SK-N-SH treated with all-trans-retinoic acid at 6 μM for 48 hours (cell line): ENCODE measurements at regions not wholly inside any gene's neighbourhood (a gene's known extent, or its start where the extent isn't known, plus 50 kb on each side); places are given as distances from the start of the nearest gene placed in this dataset.

Experiments used
- ATAC-seq: fragments of 200-7000 bp; cut with Tn5 transposase; 3 replicates; pipeline ENCODE4 v1.9.1; 2020; ENCODE audit warnings: mild to moderate bottlenecking, moderate library complexity
- ARNTL ChIP-seq: fragments of 450-650 bp; formaldehyde crosslinking; IDR thresholded peaks from 2 replicates; pipeline ENCODE4 v1.5.0; 2020; ENCODE audit warnings: low read depth, mild to moderate bottlenecking, moderate library complexity, borderline replicate concordance
- BACH2 ChIP-seq: fragments of 250-450 bp; sonication (Bioruptor Pico); IDR thresholded peaks from 2 replicates; pipeline ENCODE4 v1.9.0; 2021; ENCODE audit warnings: mild to moderate bottlenecking, borderline replicate concordance
- CSDC2 ChIP-seq: fragments of 250-450 bp; sonication (Bioruptor Pico); IDR thresholded peaks from 2 replicates; pipeline ENCODE4 v1.5.0; 2020; ENCODE audit warnings: mild to moderate bottlenecking, moderate library complexity
- ESRRG ChIP-seq: fragments of 250-450 bp; sonication (Bioruptor Pico); IDR thresholded peaks from 2 replicates; pipeline ENCODE4 v1.6.1; 2021; ENCODE audit warnings: mild to moderate bottlenecking
- GLIS3 ChIP-seq: fragments of 250-450 bp; sonication (Bioruptor Pico); IDR thresholded peaks from 2 replicates; pipeline ENCODE4 v1.5.0; 2020; ENCODE audit warnings: mild to moderate bottlenecking, moderate library complexity
- ISL1 ChIP-seq: fragments of 250-450 bp; sonication (Bioruptor Pico); IDR thresholded peaks from 2 replicates; pipeline ENCODE4 v2.1.2; 2022; ENCODE audit warnings: mild to moderate bottlenecking, moderate library complexity
- OSR1 ChIP-seq: fragments of 250-450 bp; sonication (Bioruptor Pico); IDR thresholded peaks from 2 replicates; pipeline ENCODE4 v1.8.0; 2022; ENCODE audit warnings: moderate library complexity, mild to moderate bottlenecking, inconsistent platforms
- PPARA ChIP-seq: fragments of 250-450 bp; sonication (Bioruptor Pico); IDR thresholded peaks from 2 replicates; pipeline ENCODE4 v1.5.0; 2020; ENCODE audit warnings: mild to moderate bottlenecking, borderline replicate concordance
- RARB ChIP-seq: fragments of 250-450 bp; sonication (Bioruptor Pico); IDR thresholded peaks from 2 replicates; pipeline ENCODE4 v1.8.0; 2021; ENCODE audit warnings: mild to moderate bottlenecking, moderate library complexity
- SNAI2 ChIP-seq: fragments of 250-450 bp; sonication (Bioruptor Pico); IDR thresholded peaks from 2 replicates; pipeline ENCODE4 v1.5.0; 2020; ENCODE audit warnings: mild to moderate bottlenecking, moderate library complexity
- TCF4 ChIP-seq: fragments of 250-450 bp; sonication (Bioruptor Pico); IDR thresholded peaks from 2 replicates; pipeline ENCODE4 v1.8.0; 2021; ENCODE audit warnings: mild to moderate bottlenecking, moderate library complexity, borderline replicate concordance
- TOX ChIP-seq: fragments of 250-450 bp; sonication (Bioruptor Pico); IDR thresholded peaks from 2 replicates; pipeline ENCODE4 v1.8.0; 2021; ENCODE audit warnings: mild to moderate bottlenecking, moderate library complexity, borderline replicate concordance
- ZC3H10 ChIP-seq: fragments of 250-450 bp; sonication (Bioruptor Pico); IDR thresholded peaks from 2 replicates; pipeline ENCODE4 v1.5.1; 2021; ENCODE audit warnings: mild to moderate bottlenecking, moderate library complexity
- ZFP3 ChIP-seq: fragments of 250-450 bp; sonication (Bioruptor Pico); IDR thresholded peaks from 2 replicates; pipeline ENCODE4 v1.5.0; 2020; ENCODE audit warnings: mild to moderate bottlenecking, moderate library complexity
- ZFP30 ChIP-seq: fragments of 450-650 bp; formaldehyde crosslinking; IDR thresholded peaks from 2 replicates; pipeline ENCODE4 v1.5.0; 2022; ENCODE audit warnings: mild to moderate bottlenecking, moderate library complexity
- ZNF565 ChIP-seq: fragments of 450-650 bp; formaldehyde crosslinking; conservative IDR thresholded peaks from 2 replicates; pipeline ENCODE4 v1.5.0; 2020; ENCODE audit warnings: low read depth, mild to moderate bottlenecking, moderate library complexity
- ZNF70 ChIP-seq: fragments of 450-650 bp; formaldehyde crosslinking; IDR thresholded peaks from 2 replicates; pipeline ENCODE4 v1.5.0; 2020; ENCODE audit warnings: mild to moderate bottlenecking, moderate library complexity
- ZNF8 ChIP-seq: fragments of 450-650 bp; formaldehyde crosslinking; IDR thresholded peaks from 2 replicates; pipeline ENCODE4 v1.5.0; 2020; ENCODE audit warnings: mild to moderate bottlenecking, moderate library complexity
- TF ChIP-seq, protein P1 (sequence below): fragments of 250-450 bp; sonication (Bioruptor Pico); IDR thresholded peaks from 2 replicates; pipeline ENCODE4 v1.5.0; 2020; ENCODE audit warnings: mild to moderate bottlenecking, moderate library complexity
- TF ChIP-seq, protein P2 (sequence below): fragments of 250-450 bp; sonication (Bioruptor Pico); IDR thresholded peaks from 2 replicates; pipeline ENCODE4 v1.8.0; 2020; ENCODE audit warnings: mild to moderate bottlenecking, moderate library complexity, borderline replicate concordance
- TF ChIP-seq, protein P3 (sequence below): fragments of 250-450 bp; sonication (Bioruptor Pico); IDR thresholded peaks from 2 replicates; pipeline ENCODE4 v1.8.0; 2021; ENCODE audit warnings: low read depth, mild to moderate bottlenecking, moderate library complexity, borderline replicate concordance
- TF ChIP-seq, protein P4 (sequence below): fragments of 250-450 bp; sonication (Bioruptor Pico); IDR thresholded peaks from 2 replicates; pipeline ENCODE4 v1.5.1; 2020; ENCODE audit warnings: low read depth, mild to moderate bottlenecking, moderate library complexity

DNA sequence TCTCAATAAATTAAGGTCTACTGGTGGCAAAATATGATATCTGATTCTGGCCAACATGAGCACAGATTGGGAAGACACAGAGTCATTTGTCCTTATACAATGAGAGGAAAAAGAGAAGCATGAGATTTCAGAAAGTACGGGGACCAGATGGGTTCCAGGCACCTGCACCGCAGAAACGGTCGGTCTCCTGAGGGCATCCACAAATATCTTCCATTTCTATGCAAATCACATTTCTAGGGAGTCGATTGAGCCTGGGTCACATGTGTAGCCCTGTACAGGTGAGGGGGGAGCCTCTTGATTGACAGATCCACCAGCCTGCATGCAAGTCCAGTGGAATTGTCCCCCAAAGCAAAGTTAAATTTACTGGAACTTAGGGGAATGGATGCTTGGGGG is 415.6 kb downstream of the NPHP4 start:
- no peak for ATAC-seq
- TF ChIP-seq, protein P1, sequence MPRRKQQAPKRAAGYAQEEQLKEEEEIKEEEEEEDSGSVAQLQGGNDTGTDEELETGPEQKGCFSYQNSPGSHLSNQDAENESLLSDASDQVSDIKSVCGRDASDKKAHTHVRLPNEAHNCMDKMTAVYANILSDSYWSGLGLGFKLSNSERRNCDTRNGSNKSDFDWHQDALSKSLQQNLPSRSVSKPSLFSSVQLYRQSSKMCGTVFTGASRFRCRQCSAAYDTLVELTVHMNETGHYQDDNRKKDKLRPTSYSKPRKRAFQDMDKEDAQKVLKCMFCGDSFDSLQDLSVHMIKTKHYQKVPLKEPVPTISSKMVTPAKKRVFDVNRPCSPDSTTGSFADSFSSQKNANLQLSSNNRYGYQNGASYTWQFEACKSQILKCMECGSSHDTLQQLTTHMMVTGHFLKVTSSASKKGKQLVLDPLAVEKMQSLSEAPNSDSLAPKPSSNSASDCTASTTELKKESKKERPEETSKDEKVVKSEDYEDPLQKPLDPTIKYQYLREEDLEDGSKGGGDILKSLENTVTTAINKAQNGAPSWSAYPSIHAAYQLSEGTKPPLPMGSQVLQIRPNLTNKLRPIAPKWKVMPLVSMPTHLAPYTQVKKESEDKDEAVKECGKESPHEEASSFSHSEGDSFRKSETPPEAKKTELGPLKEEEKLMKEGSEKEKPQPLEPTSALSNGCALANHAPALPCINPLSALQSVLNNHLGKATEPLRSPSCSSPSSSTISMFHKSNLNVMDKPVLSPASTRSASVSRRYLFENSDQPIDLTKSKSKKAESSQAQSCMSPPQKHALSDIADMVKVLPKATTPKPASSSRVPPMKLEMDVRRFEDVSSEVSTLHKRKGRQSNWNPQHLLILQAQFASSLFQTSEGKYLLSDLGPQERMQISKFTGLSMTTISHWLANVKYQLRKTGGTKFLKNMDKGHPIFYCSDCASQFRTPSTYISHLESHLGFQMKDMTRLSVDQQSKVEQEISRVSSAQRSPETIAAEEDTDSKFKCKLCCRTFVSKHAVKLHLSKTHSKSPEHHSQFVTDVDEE, result no peak
- TF ChIP-seq CSDC2 (CRISPR knock-in tag), result no peak
- TF ChIP-seq TOX (CRISPR knock-in tag), result no peak
- TF ChIP-seq ZFP30, result no peak
- no peak for TF ChIP-seq ZNF8 (CRISPR knock-in tag)
- no peak for TF ChIP-seq SNAI2 (CRISPR knock-in tag)
- TF ChIP-seq ISL1 (CRISPR knock-in tag), result no peak
- no peak for TF ChIP-seq OSR1 (CRISPR knock-in tag)
- TF ChIP-seq, protein P2, sequence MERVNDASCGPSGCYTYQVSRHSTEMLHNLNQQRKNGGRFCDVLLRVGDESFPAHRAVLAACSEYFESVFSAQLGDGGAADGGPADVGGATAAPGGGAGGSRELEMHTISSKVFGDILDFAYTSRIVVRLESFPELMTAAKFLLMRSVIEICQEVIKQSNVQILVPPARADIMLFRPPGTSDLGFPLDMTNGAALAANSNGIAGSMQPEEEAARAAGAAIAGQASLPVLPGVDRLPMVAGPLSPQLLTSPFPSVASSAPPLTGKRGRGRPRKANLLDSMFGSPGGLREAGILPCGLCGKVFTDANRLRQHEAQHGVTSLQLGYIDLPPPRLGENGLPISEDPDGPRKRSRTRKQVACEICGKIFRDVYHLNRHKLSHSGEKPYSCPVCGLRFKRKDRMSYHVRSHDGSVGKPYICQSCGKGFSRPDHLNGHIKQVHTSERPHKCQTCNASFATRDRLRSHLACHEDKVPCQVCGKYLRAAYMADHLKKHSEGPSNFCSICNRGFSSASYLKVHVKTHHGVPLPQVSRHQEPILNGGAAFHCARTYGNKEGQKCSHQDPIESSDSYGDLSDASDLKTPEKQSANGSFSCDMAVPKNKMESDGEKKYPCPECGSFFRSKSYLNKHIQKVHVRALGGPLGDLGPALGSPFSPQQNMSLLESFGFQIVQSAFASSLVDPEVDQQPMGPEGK (CRISPR knock-in tag), result no peak
- TF ChIP-seq PPARA, result no peak
- no peak for TF ChIP-seq BACH2
- no peak for TF ChIP-seq ZFP3
- TF ChIP-seq ZC3H10 (CRISPR knock-in tag), result no peak
- TF ChIP-seq ZNF565 (CRISPR knock-in tag), result no peak
- no peak for TF ChIP-seq ZNF70
- TF ChIP-seq RARB (CRISPR knock-in tag), result no peak
- TF ChIP-seq, protein P3, sequence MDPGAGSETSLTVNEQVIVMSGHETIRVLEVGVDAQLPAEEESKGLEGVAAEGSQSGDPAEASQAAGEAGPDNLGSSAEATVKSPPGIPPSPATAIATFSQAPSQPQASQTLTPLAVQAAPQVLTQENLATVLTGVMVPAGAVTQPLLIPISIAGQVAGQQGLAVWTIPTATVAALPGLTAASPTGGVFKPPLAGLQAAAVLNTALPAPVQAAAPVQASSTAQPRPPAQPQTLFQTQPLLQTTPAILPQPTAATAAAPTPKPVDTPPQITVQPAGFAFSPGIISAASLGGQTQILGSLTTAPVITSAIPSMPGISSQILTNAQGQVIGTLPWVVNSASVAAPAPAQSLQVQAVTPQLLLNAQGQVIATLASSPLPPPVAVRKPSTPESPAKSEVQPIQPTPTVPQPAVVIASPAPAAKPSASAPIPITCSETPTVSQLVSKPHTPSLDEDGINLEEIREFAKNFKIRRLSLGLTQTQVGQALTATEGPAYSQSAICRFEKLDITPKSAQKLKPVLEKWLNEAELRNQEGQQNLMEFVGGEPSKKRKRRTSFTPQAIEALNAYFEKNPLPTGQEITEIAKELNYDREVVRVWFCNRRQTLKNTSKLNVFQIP (CRISPR knock-in tag), result no peak

DNA sequence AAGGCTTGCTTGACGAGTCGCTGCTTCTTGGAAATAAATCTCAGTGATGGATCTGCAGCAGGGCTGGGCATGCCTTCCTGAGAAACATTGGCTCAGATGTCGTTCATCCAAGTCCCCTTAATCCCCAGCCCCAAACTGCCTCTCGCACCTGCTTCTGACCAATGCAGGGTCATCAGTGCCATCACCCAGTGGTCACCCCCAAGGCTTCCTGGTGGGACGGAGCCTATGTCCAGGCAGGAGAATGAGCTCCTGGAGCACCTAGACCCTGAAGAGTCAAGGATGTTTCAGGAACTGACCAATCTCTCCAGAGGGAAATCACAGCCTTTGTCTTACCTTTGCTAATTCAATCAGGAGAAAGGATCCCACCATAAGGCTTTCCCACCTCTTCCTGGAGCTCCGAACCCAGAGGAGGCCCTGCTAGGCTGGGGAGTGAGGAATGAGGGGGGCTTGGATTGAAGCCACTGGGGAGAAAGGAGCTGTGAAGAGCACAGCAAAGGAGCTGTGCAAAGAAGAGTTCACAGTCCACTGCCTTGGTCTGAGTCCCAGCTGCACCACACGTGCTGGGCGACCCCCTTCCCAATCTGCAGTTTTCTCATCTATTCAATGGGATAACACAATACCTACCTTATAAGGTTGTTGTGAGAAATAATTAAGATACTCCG is 416.1 kb downstream of the NPHP4 start:
- ATAC-seq, result no peak
- TF ChIP-seq ARNTL (CRISPR knock-in tag) (no peak), SNAI2 (CRISPR knock-in tag) (no peak), ZNF565 (CRISPR knock-in tag) (no peak), CSDC2 (CRISPR knock-in tag) (no peak), TCF4 (CRISPR knock-in tag) (no peak), OSR1 (CRISPR knock-in tag) (no peak), BACH2 (no peak), ZC3H10 (CRISPR knock-in tag) (no peak), GLIS3 (CRISPR knock-in tag) (no peak), ZNF70 (no peak), ESRRG (CRISPR knock-in tag) (no peak)
- TF ChIP-seq, protein P1, result no peak
- TF ChIP-seq, protein P4, sequence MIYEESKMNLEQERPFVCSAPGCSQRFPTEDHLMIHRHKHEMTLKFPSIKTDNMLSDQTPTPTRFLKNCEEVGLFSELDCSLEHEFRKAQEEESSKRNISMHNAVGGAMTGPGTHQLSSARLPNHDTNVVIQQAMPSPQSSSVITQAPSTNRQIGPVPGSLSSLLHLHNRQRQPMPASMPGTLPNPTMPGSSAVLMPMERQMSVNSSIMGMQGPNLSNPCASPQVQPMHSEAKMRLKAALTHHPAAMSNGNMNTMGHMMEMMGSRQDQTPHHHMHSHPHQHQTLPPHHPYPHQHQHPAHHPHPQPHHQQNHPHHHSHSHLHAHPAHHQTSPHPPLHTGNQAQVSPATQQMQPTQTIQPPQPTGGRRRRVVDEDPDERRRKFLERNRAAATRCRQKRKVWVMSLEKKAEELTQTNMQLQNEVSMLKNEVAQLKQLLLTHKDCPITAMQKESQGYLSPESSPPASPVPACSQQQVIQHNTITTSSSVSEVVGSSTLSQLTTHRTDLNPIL (CRISPR knock-in tag), result no peak
